NCI-H2029 treated with DMSO at 0.1 percent for 48 hours (cell line): ENCODE measurements at regions not wholly inside any gene's neighbourhood (a gene's known extent, or its start where the extent isn't known, plus 50 kb on each side); places are given as distances from the start of the nearest gene placed in this dataset.

ENCODE experiments used
- DNase-seq: peaks from one replicate; lab custom pipeline; 2025; lab: John Stamatoyannopoulos, UW

- no peak for DNase-seq
Measured at GRCh38 chr2:2848621-2849333, 517.7 kb upstream of the MYT1L start.

- DNase-seq: no peak
Measured at GRCh38 chr2:2848198-2848597, 517.1 kb upstream of the MYT1L start.

GRCh38 chr2:2847209-2847676 is 516.2 kb upstream of the MYT1L start:
- DNase-seq: no peak

- DNase-seq: peak; percentile 93
Measured at GRCh38 chr2:2846332-2847208, 515.5 kb upstream of the MYT1L start.

- no peak for DNase-seq
Measured at GRCh38 chr2:2845806-2846315, 514.8 kb upstream of the MYT1L start.

GRCh38 chr2:2845267-2845666 is 514.2 kb upstream of the MYT1L start:
- no peak for DNase-seq

- no peak for DNase-seq
Measured at GRCh38 chr2:2843969-2844548, 513.0 kb upstream of the MYT1L start.

- no peak for DNase-seq
Measured at GRCh38 chr2:2842466-2842865, 511.4 kb upstream of the MYT1L start.

GRCh38 chr2:2840681-2841300 is 509.7 kb upstream of the MYT1L start:
- no peak for DNase-seq

GRCh38 chr2:2839782-2840531 is 508.9 kb upstream of the MYT1L start:
- no peak for DNase-seq

- no peak for DNase-seq
Measured at GRCh38 chr2:2839393-2839781, 508.3 kb upstream of the MYT1L start.

GRCh38 chr2:2838548-2838845 is 507.4 kb upstream of the MYT1L start:
- DNase-seq: no peak

GRCh38 chr2:2837746-2838547 is 506.9 kb upstream of the MYT1L start:
- no peak for DNase-seq

- no peak for DNase-seq
Measured at GRCh38 chr2:2836343-2837070, 505.4 kb upstream of the MYT1L start.

- no peak for DNase-seq
Measured at GRCh38 chr2:2834516-2835254, 503.6 kb upstream of the MYT1L start.

GRCh38 chr2:2834105-2834504 is 503.0 kb upstream of the MYT1L start:
- DNase-seq: no peak

GRCh38 chr2:2832657-2833056 is 501.6 kb upstream of the MYT1L start:
- DNase-seq: no peak

GRCh38 chr2:2831633-2832032 is 500.6 kb upstream of the MYT1L start:
- DNase-seq: no peak

- no peak for DNase-seq
Measured at GRCh38 chr2:2830576-2830975, 499.5 kb upstream of the MYT1L start.
